AG04450 (cell line): ENCODE measurements at regions not wholly inside any gene's neighbourhood (a gene's known extent, or its start where the extent isn't known, plus 50 kb on each side); places are given as distances from the start of the nearest gene placed in this dataset.
"Not testable (repeated sequence)": the region's sequence is repeated elsewhere in the genome, so short reads cannot be mapped to it uniquely, and the experiment has no call there.

ENCODE experiments used
- CTCF ChIA-PET: fragments of 300-600, 350-600 bp; formaldehyde crosslinking; extraction: SDS; loops from one replicate; lab custom pipeline; 2022; ENCODE audit warnings: antibody characterized with exemption, inconsistent platforms; lab: Charles Lee
- POLR2A ChIA-PET: fragments of 350-600 bp; formaldehyde crosslinking; extraction: SDS; loops from one replicate; lab custom pipeline; 2021; ENCODE audit warnings: antibody characterized with exemption, inconsistent platforms; lab: Yijun Ruan, JAX
- DNase-seq: peaks from one replicate; pipeline ENCODE4 v3.0.0-alpha.2; 2011; ENCODE audit warnings: low read depth, low spot score
- H3K27ac ChIP-seq: one replicate; pipeline ENCODE4 v1.5.1; 2012; ENCODE audit warnings: low read depth, low read length, control low read depth
- H3K27me3 ChIP-seq: one replicate; pipeline ENCODE4 v1.6.0; 2012; ENCODE audit warnings: low read length; ENCODE audit not compliant: control insufficient read depth, insufficient read depth
- H3K4me3 ChIP-seq: 2 replicates; pipeline ENCODE4 v1.5.1; 2011; ENCODE audit warnings: mild to moderate bottlenecking, low read depth, low read length, control low read depth
- H3K9me3 ChIP-seq: 2 replicates; pipeline ENCODE4 v1.5.1; 2012; ENCODE audit warnings: low read length; ENCODE audit not compliant: control insufficient read depth, insufficient read depth
- TF ChIP-seq, protein P1 (sequence below): IDR thresholded peaks from 2 replicates; pipeline ENCODE4 v1.5.1; 2011; ENCODE audit warnings: low read depth, low read length, control low read depth, inconsistent platforms

DNA sequence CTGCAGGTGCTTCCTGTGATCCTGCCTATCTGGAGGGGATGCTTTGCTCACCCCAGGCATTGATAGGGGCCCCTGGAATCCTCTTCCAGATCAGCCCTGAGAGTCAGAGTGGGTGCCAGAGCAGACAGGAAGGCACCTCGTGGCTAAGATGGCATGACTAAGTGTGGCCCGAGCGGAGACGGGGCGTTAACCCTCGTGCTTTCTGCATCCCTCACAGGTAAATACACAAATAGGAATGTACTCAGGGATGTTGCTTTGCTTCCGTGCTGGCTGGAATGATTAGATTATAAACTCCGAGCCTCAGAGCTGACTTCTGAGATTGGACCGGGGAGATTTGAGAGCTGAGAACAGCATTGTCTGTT is 312.7 kb upstream of the B3GAT1 start:
- no peak overlapping the region for H3K4me3 ChIP-seq
- H3K27me3 ChIP-seq = no peaks in the 10 kb centered on the region
- no peak for DNase-seq
- CTCF ChIA-PET = no interaction called here
- peaks cover 54% of the 10 kb centered on the region for H3K9me3 ChIP-seq
- H3K27ac ChIP-seq = no peak overlapping the region
- TF ChIP-seq, protein P1, sequence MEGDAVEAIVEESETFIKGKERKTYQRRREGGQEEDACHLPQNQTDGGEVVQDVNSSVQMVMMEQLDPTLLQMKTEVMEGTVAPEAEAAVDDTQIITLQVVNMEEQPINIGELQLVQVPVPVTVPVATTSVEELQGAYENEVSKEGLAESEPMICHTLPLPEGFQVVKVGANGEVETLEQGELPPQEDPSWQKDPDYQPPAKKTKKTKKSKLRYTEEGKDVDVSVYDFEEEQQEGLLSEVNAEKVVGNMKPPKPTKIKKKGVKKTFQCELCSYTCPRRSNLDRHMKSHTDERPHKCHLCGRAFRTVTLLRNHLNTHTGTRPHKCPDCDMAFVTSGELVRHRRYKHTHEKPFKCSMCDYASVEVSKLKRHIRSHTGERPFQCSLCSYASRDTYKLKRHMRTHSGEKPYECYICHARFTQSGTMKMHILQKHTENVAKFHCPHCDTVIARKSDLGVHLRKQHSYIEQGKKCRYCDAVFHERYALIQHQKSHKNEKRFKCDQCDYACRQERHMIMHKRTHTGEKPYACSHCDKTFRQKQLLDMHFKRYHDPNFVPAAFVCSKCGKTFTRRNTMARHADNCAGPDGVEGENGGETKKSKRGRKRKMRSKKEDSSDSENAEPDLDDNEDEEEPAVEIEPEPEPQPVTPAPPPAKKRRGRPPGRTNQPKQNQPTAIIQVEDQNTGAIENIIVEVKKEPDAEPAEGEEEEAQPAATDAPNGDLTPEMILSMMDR = no peak
- POLR2A ChIA-PET = no interaction called here

DNA sequence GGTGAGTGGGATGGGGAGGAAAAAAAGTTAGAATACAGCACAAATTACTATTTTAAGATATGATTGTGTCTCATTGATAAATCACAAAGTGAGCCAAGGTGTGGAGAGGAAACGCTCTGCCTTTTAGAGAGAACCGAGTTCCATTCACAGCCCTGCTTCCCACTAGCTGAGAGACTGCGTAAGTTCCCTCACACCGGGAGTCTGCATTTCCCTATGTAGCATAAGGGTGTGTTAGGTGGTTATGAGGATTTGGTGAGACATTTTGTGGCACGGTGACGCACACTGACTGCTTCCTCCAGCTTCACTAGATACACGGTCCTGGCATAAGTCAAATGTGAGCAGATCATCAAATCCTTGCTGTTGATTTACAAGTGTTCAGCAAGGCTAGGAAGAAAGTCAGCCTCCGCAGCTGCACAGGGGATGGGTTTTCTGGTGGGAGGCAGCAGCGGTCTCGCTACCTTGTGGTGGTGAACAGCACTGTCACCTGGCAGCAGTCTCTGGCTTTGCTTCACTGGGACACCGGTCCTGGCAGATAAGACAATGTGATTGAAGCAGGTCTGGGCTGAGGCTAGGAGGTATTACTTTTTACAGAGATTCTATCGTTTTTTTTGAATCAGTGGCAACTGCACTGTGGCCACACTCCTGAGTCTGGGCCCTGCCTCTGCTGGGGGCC is 312.2 kb upstream of the B3GAT1 start:
- Histone ChIP-seq H3K4me3 (no peak overlapping the region), H3K9me3 (peaks cover 54% of the 10 kb centered on the region), H3K27me3 (no peaks in the 10 kb centered on the region), H3K27ac (no peak overlapping the region)
- DNase-seq = no peak
- TF ChIP-seq, protein P1 = no peak
- CTCF ChIA-PET = no interaction called here
- POLR2A ChIA-PET = no interaction called here

DNA sequence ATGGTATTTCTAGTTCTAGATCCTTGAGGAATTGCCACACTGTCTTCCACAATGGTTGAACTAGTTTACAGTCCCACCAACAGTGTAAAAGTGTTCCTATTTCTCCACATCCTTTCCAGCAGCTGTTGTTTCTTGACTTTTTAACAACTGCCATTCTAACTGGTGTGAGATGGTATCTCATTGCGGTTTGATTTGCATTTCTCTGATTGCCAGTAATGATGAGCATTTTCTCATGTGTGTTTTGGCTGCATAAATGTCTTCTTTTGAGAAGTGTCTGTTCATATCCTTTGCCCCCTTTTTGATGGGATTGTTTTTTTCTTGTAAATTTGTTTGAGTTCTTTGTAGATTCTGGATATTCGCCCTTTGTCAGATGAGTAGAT is 308.6 kb upstream of the B3GAT1 start:
- DNase-seq, POLR2A ChIA-PET, CTCF ChIA-PET, H3K4me3 ChIP-seq, H3K27me3 ChIP-seq, H3K27ac ChIP-seq: not testable (repeated sequence)
- H3K9me3 ChIP-seq = peaks cover 28% of the 10 kb centered on the region

DNA sequence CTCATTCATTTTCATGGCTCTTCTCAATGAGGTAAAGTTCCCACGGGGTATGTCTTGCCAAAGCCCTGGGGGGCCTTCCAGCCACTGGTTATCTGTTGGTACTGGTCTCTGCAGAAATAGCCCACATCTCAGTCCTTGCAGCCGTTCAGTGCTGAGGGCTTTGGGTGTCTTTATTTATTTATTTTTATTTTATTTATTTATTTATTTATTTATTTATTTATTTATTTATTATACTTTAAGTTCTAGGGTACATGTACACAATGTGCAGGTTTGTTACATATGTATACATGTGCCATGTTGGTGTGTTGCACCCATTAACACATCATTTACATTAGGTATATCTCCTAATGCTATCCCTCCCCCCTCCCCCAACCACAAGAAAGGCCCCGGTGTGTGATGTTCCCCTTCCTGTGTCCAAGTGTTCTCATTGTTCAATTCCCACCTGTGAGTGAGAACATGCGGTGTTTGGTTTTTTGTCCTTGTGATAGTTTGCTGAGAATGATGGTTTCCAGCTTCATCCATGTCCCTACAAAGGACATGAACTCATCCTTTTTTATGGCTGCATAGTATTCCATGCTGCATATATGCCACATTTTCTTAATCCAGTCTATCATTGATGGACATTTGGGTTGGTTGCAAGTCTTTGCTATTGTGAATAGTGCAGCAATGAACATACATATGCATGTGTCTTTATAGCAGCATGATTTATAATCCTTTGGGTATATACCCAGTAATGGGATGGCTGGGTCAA is 308.1 kb upstream of the B3GAT1 start:
- POLR2A ChIA-PET, H3K4me3 ChIP-seq, CTCF ChIA-PET: not testable (repeated sequence)

DNA sequence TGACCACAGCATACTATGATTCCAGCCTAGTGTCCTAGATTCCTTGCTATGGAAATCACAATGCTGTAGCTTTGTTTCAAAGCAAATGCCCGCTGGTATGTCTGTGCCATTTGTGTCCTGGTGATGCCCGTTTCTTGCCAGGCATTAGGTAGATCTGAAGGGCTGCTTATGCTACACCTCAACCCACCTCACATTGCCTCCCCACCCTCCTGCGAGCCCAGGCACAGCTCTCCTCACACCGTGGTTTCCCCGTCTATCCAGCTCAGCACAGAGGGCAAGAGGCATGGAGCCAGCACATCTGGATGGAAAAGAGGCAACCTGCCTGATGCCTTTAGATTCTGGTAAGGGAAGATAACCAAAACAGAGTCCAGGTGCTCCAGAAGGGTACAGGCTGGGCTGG is 307.4 kb upstream of the B3GAT1 start:
- peaks cover 17% of the 10 kb centered on the region for H3K9me3 ChIP-seq
- DNase-seq = no peak
- ChIA-PET CTCF (no interaction called here), POLR2A (no interaction called here)
- H3K27me3 ChIP-seq = no peaks in the 10 kb centered on the region
- H3K27ac ChIP-seq = no peak overlapping the region
- TF ChIP-seq, protein P1 = no peak
- no peak overlapping the region for H3K4me3 ChIP-seq

More for the DNA sequence above, 308.1 kb upstream of the B3GAT1 start:
- DNase-seq, H3K27ac ChIP-seq, H3K27me3 ChIP-seq: not testable (repeated sequence)
- H3K9me3 ChIP-seq = peaks cover 24% of the 10 kb centered on the region

DNA sequence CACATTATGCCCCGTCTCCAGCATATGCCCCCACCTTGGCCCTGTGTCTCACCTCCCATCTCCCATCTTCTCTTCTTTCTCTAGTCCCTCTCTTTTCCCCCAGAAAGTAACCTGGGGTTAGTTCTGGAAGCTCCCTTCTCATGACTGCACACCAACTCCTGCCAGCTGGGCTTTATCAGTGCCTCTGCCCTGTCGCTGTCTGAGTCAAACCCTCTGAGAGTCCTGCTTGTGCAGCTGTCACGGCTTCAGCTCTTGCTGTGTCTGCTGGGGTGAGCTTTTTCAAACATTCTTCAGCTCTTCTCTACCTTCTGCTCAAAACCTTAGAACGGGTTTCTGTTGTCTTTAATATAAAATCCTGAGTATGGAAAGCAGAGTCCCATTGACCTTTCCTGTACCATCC is 304.5 kb upstream of the B3GAT1 start:
- CTCF ChIA-PET = no interaction called here

More for the DNA sequence above, 304.5 kb upstream of the B3GAT1 start:
- Histone ChIP-seq H3K27me3 (no peaks in the 10 kb centered on the region), H3K9me3 (peaks cover 29% of the 10 kb centered on the region), H3K4me3 (no peak overlapping the region), H3K27ac (no peak overlapping the region)
- no peak for DNase-seq
- POLR2A ChIA-PET = no interaction called here
- TF ChIP-seq, protein P1 = no peak
